Lower leg skin (tissue), 4 donors: ENCODE measurements at regions not wholly inside any gene's neighbourhood (a gene's known extent, or its start where the extent isn't known, plus 50 kb on each side); places are given as distances from the start of the nearest gene placed in this dataset.

Source experiments
- DNase-seq, 2 donors: peaks; one replicate each; pipeline ENCODE4 v3.0.0-alpha.2; 2019; ENCODE audit warnings: low spot score in 2 of 2
- H3K4me3 ChIP-seq: fragments of 200-600 bp; sonication (generic); 2 replicates; pipeline ENCODE4 v1.5.1; 2017; ENCODE audit warnings: mild to moderate bottlenecking, low read depth; ENCODE audit not compliant: poor library complexity, severe bottlenecking
- POLR2A ChIP-seq, 2 donors: fragments of 450-650 bp; IDR thresholded peaks; one replicate each; pipeline ENCODE4 v1.6.1; 2016 to 2017; ENCODE audit warnings: antibody characterized with exemption in 2 of 2, mild to moderate bottlenecking in 1 of 2, moderate library complexity in 1 of 2
- WGBS, 2 donors: methylation state at CpG; one replicate each; pipeline ENCODE4 v1.1.5; 2018; 5-methylcytosine and 5-hydroxymethylcytosine counted together
- intact Hi-C: fragments of 100-400 bp; cut with DNase I; formaldehyde crosslinking; loops from one replicate; pipeline ENCODE4 v1.15.0; 2023; ENCODE audit warnings: low total_unique reads
- TF ChIP-seq, protein P1 (sequence below), 3 donors: fragments of 450-650 bp; IDR thresholded peaks; one replicate each; pipeline ENCODE4 v1.5.1; 2016; ENCODE audit warnings: antibody characterized with exemption in 3 of 3, mild to moderate bottlenecking in 3 of 3, moderate library complexity in 2 of 3

DNA sequence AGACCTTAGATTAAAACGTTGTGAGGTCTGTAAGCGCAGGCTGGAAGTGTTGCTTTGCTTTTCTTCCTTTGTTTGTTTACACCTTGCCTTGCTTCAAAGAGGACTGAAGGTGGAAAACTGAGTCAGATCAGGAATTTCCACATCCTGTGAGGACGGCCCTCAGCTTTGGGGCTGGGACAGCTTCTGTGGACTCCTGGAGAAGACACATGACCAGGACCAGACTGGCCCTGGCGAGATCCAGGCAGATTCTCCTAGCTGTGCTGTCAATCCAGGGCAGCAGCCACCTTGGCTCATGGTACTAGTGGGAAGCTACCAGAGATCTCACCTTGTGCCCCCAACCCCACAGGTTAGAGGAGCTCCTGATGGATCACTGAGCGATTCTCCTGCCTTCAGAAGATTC, 1461.9 kb downstream of the TBC1D22A start:
- TF ChIP-seq, protein P1, sequence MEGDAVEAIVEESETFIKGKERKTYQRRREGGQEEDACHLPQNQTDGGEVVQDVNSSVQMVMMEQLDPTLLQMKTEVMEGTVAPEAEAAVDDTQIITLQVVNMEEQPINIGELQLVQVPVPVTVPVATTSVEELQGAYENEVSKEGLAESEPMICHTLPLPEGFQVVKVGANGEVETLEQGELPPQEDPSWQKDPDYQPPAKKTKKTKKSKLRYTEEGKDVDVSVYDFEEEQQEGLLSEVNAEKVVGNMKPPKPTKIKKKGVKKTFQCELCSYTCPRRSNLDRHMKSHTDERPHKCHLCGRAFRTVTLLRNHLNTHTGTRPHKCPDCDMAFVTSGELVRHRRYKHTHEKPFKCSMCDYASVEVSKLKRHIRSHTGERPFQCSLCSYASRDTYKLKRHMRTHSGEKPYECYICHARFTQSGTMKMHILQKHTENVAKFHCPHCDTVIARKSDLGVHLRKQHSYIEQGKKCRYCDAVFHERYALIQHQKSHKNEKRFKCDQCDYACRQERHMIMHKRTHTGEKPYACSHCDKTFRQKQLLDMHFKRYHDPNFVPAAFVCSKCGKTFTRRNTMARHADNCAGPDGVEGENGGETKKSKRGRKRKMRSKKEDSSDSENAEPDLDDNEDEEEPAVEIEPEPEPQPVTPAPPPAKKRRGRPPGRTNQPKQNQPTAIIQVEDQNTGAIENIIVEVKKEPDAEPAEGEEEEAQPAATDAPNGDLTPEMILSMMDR (IDR thresholded peaks at IDR 0.05): no peak
- TF ChIP-seq POLR2A (IDR thresholded peaks at IDR 0.05): no peak
- peak in 1 of 2 donors; percentile 82 for DNase-seq
- WGBS, 2 donors: 55 to 61% methylated on average over 5 of the region's 5 CpGs
- no peak overlapping the region for H3K4me3 ChIP-seq
- intact Hi-C loops: no loop called here

DNA sequence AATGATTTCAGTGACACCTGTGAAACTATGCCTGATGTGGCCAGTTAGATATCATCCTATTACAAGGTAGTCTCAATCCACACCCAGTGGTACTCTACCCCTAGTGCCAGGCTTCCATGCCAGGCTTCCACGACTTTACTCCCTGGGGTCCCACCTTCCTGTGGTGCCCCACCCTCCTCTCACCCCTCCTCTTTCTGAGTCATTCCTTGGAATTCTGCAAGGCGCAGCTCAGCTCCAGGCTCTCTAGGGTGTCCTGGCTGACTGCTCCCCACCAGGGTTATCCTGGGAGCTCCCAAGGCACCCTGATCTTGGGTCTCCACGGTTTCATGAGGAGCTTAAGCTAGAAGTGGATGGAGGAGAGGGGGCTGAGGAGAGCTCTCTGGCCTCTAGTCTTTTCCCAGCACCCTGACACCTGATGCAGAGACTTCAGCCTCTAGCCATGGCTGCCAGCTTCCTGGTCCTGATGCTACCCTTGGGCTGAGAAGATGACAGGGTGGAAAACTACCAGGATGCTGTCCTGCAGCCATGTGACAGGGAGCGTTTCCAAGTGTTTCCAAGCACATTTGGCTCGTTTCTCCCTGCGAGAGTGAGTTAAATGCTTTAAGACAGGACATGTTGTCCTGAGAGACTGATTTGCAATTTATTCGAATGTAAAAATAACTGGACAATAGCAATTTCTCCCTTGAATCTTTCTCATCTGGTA, 1461.2 kb downstream of the TBC1D22A start:
- 42 to 47% methylated on average over 7 of the region's 7 CpGs for WGBS, 2 donors
- DNase-seq: peak; percentile 26 to 64
- TF ChIP-seq POLR2A (IDR thresholded peaks at IDR 0.05): no peak
- TF ChIP-seq, protein P1 (IDR thresholded peaks at IDR 0.05): no peak
- intact Hi-C loops: no loop called here
- H3K4me3 ChIP-seq: no peak overlapping the region

DNA sequence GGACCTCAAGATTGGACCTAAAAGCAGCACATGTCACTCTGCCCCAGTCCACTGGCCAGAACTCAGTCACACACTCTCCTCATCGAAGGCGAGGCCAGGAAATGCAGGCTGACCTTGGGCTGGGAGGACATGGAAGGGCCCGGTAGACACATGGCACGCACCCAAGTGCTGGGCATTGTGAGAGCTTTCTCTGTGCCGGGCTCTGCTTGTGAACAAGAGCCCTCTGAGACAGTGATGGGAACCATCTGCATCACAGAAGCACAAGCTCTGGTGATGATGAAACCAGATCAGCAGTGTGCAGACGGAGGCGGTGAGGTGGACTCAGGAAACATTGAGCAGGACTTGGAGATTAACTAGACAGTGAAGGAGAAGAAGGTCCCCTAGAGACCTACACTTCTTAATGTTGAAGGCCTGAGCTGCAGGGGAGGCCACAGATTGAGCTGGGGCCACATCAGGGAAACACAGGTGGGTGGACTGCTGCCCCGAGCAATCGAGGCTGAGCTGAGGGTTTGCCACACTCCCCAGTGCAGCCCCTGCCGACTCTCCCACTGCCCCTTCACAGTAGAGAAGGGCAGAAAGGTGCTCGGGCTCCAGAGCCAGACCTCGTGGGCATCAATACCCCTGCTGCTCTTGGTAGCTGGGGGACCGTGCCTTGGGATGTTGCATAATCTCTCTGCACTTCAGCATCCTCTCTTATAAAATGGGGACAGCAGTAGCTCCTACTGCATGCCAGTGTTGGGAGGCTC, 1460.5 kb downstream of the TBC1D22A start:
- DNase-seq: peak in 1 of 2 donors; percentile 76
- 80 to 85% methylated on average over 13 of the region's 13 CpGs for WGBS, 2 donors
- no peak overlapping the region for H3K4me3 ChIP-seq
- no peak for TF ChIP-seq POLR2A (IDR thresholded peaks at IDR 0.05)
- TF ChIP-seq, protein P1 (IDR thresholded peaks at IDR 0.05): no peak
- intact Hi-C loops: no loop called here

- no peak overlapping the region for H3K4me3 ChIP-seq
- WGBS, 2 donors: 54 to 70% methylated on average over 7 of the region's 7 CpGs
- intact Hi-C loops: no loop called here
- TF ChIP-seq, protein P1 (IDR thresholded peaks at IDR 0.05): no peak
- no peak for TF ChIP-seq POLR2A (IDR thresholded peaks at IDR 0.05)
- DNase-seq: peak in 1 of 2 donors; percentile 63
These were observed 1456.5 kb downstream of the TBC1D22A start for GRCh38 chr22:48218889-48219420.

- H3K4me3 ChIP-seq: no peak overlapping the region
- intact Hi-C loops: no loop called here
- TF ChIP-seq, protein P1 (IDR thresholded peaks at IDR 0.05): no peak
- TF ChIP-seq POLR2A (IDR thresholded peaks at IDR 0.05): no peak
- DNase-seq: no peak
- WGBS, 2 donors: 91 to 95% methylated on average over 11 of the region's 11 CpGs
These were observed 1455.1 kb downstream of the TBC1D22A start for GRCh38 chr22:48217596-48217995.
